SK-N-SH treated with all-trans-retinoic acid at 6 μM for 48 hours (cell line): ENCODE measurements at regions not wholly inside any gene's neighbourhood (a gene's known extent, or its start where the extent isn't known, plus 50 kb on each side); places are given as distances from the start of the nearest gene placed in this dataset.
"Not testable (repeated sequence)": the region's sequence is repeated elsewhere in the genome, so short reads cannot be mapped to it uniquely, and the experiment has no call there.

Source experiments
- ATAC-seq: fragments of 200-7000 bp; cut with Tn5 transposase; 3 replicates; pipeline ENCODE4 v1.9.1; 2020; ENCODE audit warnings: mild to moderate bottlenecking, moderate library complexity
- ARNTL ChIP-seq: fragments of 450-650 bp; formaldehyde crosslinking; IDR thresholded peaks from 2 replicates; pipeline ENCODE4 v1.5.0; 2020; ENCODE audit warnings: low read depth, mild to moderate bottlenecking, moderate library complexity, borderline replicate concordance
- CREB5 ChIP-seq: fragments of 250-450 bp; sonication (Bioruptor Pico); IDR thresholded peaks from 2 replicates; pipeline ENCODE4 v1.5.1; 2020; ENCODE audit warnings: low read depth, mild to moderate bottlenecking, moderate library complexity
- CSDC2 ChIP-seq: fragments of 250-450 bp; sonication (Bioruptor Pico); IDR thresholded peaks from 2 replicates; pipeline ENCODE4 v1.5.0; 2020; ENCODE audit warnings: mild to moderate bottlenecking, moderate library complexity
- CSRNP3 ChIP-seq: fragments of 250-450 bp; sonication (Bioruptor Pico); IDR thresholded peaks from 2 replicates; pipeline ENCODE4 v1.5.1; 2021; ENCODE audit warnings: mild to moderate bottlenecking, moderate library complexity
- ISL1 ChIP-seq: fragments of 250-450 bp; sonication (Bioruptor Pico); IDR thresholded peaks from 2 replicates; pipeline ENCODE4 v2.1.2; 2022; ENCODE audit warnings: mild to moderate bottlenecking, moderate library complexity
- PATZ1 ChIP-seq: fragments of 250-450 bp; sonication (Bioruptor Pico); IDR thresholded peaks from 2 replicates; pipeline ENCODE4 v1.8.0; 2020; ENCODE audit warnings: mild to moderate bottlenecking, moderate library complexity, borderline replicate concordance
- PPARA ChIP-seq: fragments of 250-450 bp; sonication (Bioruptor Pico); IDR thresholded peaks from 2 replicates; pipeline ENCODE4 v1.5.0; 2020; ENCODE audit warnings: mild to moderate bottlenecking, borderline replicate concordance
- RARB ChIP-seq: fragments of 250-450 bp; sonication (Bioruptor Pico); IDR thresholded peaks from 2 replicates; pipeline ENCODE4 v1.8.0; 2021; ENCODE audit warnings: mild to moderate bottlenecking, moderate library complexity
- SNAI2 ChIP-seq: fragments of 250-450 bp; sonication (Bioruptor Pico); IDR thresholded peaks from 2 replicates; pipeline ENCODE4 v1.5.0; 2020; ENCODE audit warnings: mild to moderate bottlenecking, moderate library complexity
- TCF4 ChIP-seq: fragments of 250-450 bp; sonication (Bioruptor Pico); IDR thresholded peaks from 2 replicates; pipeline ENCODE4 v1.8.0; 2021; ENCODE audit warnings: mild to moderate bottlenecking, moderate library complexity, borderline replicate concordance
- TOX ChIP-seq: fragments of 250-450 bp; sonication (Bioruptor Pico); IDR thresholded peaks from 2 replicates; pipeline ENCODE4 v1.8.0; 2021; ENCODE audit warnings: mild to moderate bottlenecking, moderate library complexity, borderline replicate concordance
- ZNF70 ChIP-seq: fragments of 450-650 bp; formaldehyde crosslinking; IDR thresholded peaks from 2 replicates; pipeline ENCODE4 v1.5.0; 2020; ENCODE audit warnings: mild to moderate bottlenecking, moderate library complexity
- ZNF8 ChIP-seq: fragments of 450-650 bp; formaldehyde crosslinking; IDR thresholded peaks from 2 replicates; pipeline ENCODE4 v1.5.0; 2020; ENCODE audit warnings: mild to moderate bottlenecking, moderate library complexity
- TF ChIP-seq, protein P1 (sequence below): fragments of 250-450 bp; sonication (Bioruptor Pico); IDR thresholded peaks from 2 replicates; pipeline ENCODE4 v1.5.0; 2020; ENCODE audit warnings: mild to moderate bottlenecking, moderate library complexity

- no peak for ATAC-seq
- TF ChIP-seq CSDC2 (CRISPR knock-in tag) (no peak), PATZ1 (CRISPR knock-in tag) (no peak), CREB5 (no peak)
Observed at GRCh38 chr16:86232496-86232895, 277.8 kb upstream of the FOXF1 start.

GRCh38 chr16:86233506-86233905 lies 276.8 kb upstream of the FOXF1 start:
- not testable (repeated sequence) for ATAC-seq

- ATAC-seq, result no peak
- no peak for TF ChIP-seq ZNF8 (CRISPR knock-in tag)
- TF ChIP-seq CSRNP3, result no peak
- no peak for TF ChIP-seq CREB5
- TF ChIP-seq ZNF70 (CRISPR knock-in tag), result no peak
- TF ChIP-seq, protein P1, sequence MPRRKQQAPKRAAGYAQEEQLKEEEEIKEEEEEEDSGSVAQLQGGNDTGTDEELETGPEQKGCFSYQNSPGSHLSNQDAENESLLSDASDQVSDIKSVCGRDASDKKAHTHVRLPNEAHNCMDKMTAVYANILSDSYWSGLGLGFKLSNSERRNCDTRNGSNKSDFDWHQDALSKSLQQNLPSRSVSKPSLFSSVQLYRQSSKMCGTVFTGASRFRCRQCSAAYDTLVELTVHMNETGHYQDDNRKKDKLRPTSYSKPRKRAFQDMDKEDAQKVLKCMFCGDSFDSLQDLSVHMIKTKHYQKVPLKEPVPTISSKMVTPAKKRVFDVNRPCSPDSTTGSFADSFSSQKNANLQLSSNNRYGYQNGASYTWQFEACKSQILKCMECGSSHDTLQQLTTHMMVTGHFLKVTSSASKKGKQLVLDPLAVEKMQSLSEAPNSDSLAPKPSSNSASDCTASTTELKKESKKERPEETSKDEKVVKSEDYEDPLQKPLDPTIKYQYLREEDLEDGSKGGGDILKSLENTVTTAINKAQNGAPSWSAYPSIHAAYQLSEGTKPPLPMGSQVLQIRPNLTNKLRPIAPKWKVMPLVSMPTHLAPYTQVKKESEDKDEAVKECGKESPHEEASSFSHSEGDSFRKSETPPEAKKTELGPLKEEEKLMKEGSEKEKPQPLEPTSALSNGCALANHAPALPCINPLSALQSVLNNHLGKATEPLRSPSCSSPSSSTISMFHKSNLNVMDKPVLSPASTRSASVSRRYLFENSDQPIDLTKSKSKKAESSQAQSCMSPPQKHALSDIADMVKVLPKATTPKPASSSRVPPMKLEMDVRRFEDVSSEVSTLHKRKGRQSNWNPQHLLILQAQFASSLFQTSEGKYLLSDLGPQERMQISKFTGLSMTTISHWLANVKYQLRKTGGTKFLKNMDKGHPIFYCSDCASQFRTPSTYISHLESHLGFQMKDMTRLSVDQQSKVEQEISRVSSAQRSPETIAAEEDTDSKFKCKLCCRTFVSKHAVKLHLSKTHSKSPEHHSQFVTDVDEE, result no peak
- TF ChIP-seq PPARA, result no peak
- no peak for TF ChIP-seq ARNTL (CRISPR knock-in tag)
- TF ChIP-seq PATZ1 (CRISPR knock-in tag), result no peak
Observed at GRCh38 chr16:86239381-86239780, 270.9 kb upstream of the FOXF1 start.

- TF ChIP-seq PPARA (no peak), ZNF8 (CRISPR knock-in tag) (no peak), TCF4 (CRISPR knock-in tag) (no peak), SNAI2 (CRISPR knock-in tag) (no peak), TOX (CRISPR knock-in tag) (no peak), ISL1 (no peak), RARB (CRISPR knock-in tag) (no peak), CSRNP3 (no peak)
- TF ChIP-seq, protein P1, result no peak
- ATAC-seq, result no peak
Observed at GRCh38 chr16:86240716-86241363, 269.5 kb upstream of the FOXF1 start.
